ENCODE measurements at regions not wholly inside any gene's neighbourhood (a gene's known extent, or its start where the extent isn't known, plus 50 kb on each side); places are given as distances from the start of the nearest gene placed in this dataset.

GRCh38 chr19:20357921-20358320 is 190.9 kb downstream of the ZNF486 start:
- peaks cover 0 to 1% (median 0%) of the 10 kb centered on the region in 3 donors for H3K27me3 Mint-ChIP-seq (ENCODE audit: low read depth in 3 of 3)
- no peaks in the 10 kb centered on the region for H3K36me3 ChIP-seq (replicated peaks in 1 of 2; ENCODE audit: control insufficient read depth in 1 of 2, insufficient read depth in 2 of 2, low read length in 2 of 2)
- no peak for TF ChIP-seq CTCF (IDR thresholded peaks at IDR 0.05)

GRCh38 chr19:20351244-20351643 is 184.2 kb downstream of the ZNF486 start:
- Mint-ChIP-seq H3K4me3 (no peak overlapping the region), H3K9me3 (peaks cover 7 to 49% (median 25%) of the 10 kb centered on the region in 7 donors), H3K27me3 (ENCODE audit: low read depth in 3 of 3) (no peaks in the 10 kb centered on the region), H3K27ac (no peak overlapping the region), H3K36me3 (no peaks in the 10 kb centered on the region), H3K4me1 (no peaks in the 10 kb centered on the region)
- Histone ChIP-seq H3K9ac (ENCODE audit: insufficient read depth, low read length, poor library complexity, severe bottlenecking) (no peak overlapping the region), H3K9me3 (replicated peaks in 1 of 2; ENCODE audit: control insufficient read depth in 1 of 2, insufficient read depth in 1 of 2, low read length in 2 of 2) (peaks cover 36 to 55% of the 10 kb centered on the region in 2 donors), H2AFZ (ENCODE audit: insufficient read depth, low read depth, low read length, poor library complexity, severe bottlenecking) (no peak overlapping the region), H4K20me1 (ENCODE audit: insufficient read depth, low read length) (no peaks in the 10 kb centered on the region), H3K79me2 (ENCODE audit: insufficient read depth, low read length) (no peaks in the 10 kb centered on the region), H3K4me3 (replicated peaks in 1 of 3; ENCODE audit: low read depth in 2 of 3, low read length in 3 of 3) (no peak overlapping the region), H3K36me3 (replicated peaks in 1 of 2; ENCODE audit: control insufficient read depth in 1 of 2, insufficient read depth in 2 of 2, low read length in 2 of 2) (no peaks in the 10 kb centered on the region), H3K4me2 (replicated peaks; ENCODE audit: extremely low read depth, low read length, poor library complexity, severe bottlenecking) (no peak overlapping the region), H3K27me3 (ENCODE audit: control insufficient read depth in 2 of 2, insufficient read depth in 2 of 2, low read length in 2 of 2) (no peaks in the 10 kb centered on the region), H3K4me1 (ENCODE audit: control insufficient read depth in 1 of 2, insufficient read depth in 2 of 2, low read length in 2 of 2) (no peaks in the 10 kb centered on the region), H3K27ac (ENCODE audit: low read depth in 1 of 2, low read length in 2 of 2) (no peak overlapping the region)
- intact Hi-C loops (cut with micrococcal nuclease) = no loop called here
- TF ChIP-seq CTCF (IDR thresholded peaks at IDR 0.05) = no peak
- DNase-seq = no peak

More at GRCh38 chr19:20357921-20358320, 190.9 kb downstream of the ZNF486 start:
- H3K27me3 ChIP-seq (ENCODE audit: control insufficient read depth in 2 of 2, insufficient read depth in 2 of 2, low read length in 2 of 2) = no peaks in the 10 kb centered on the region
- H3K4me1 Mint-ChIP-seq = no peaks in the 10 kb centered on the region
- no peaks in the 10 kb centered on the region for H4K20me1 ChIP-seq (ENCODE audit: insufficient read depth, low read length)
- H3K9ac ChIP-seq (ENCODE audit: insufficient read depth, low read length, poor library complexity, severe bottlenecking) = no peak overlapping the region
- no peak overlapping the region for H3K4me2 ChIP-seq (replicated peaks; ENCODE audit: extremely low read depth, low read length, poor library complexity, severe bottlenecking)
- H3K4me3 Mint-ChIP-seq = no peak overlapping the region
- H3K27ac Mint-ChIP-seq = no peak overlapping the region
- peaks cover 61 to 78% of the 10 kb centered on the region in 2 donors for H3K9me3 ChIP-seq (replicated peaks in 1 of 2; ENCODE audit: control insufficient read depth in 1 of 2, insufficient read depth in 1 of 2, low read length in 2 of 2)
- intact Hi-C loops (cut with micrococcal nuclease) = no loop called here
- H2AFZ ChIP-seq (ENCODE audit: insufficient read depth, low read depth, low read length, poor library complexity, severe bottlenecking) = no peak overlapping the region
- peaks cover 36 to 76% (median 61%) of the 10 kb centered on the region in 7 donors for H3K9me3 Mint-ChIP-seq
- no peaks in the 10 kb centered on the region for H3K79me2 ChIP-seq (ENCODE audit: insufficient read depth, low read length)
- DNase-seq = no peak
- WGBS (ENCODE audit: insufficient coverage) = 78% methylated on average over 4 of the region's 6 CpGs
- no peak overlapping the region for H3K27ac ChIP-seq (ENCODE audit: low read depth in 1 of 2, low read length in 2 of 2)
- no peak overlapping the region for H3K4me3 ChIP-seq (replicated peaks in 1 of 3; ENCODE audit: low read depth in 2 of 3, low read length in 3 of 3)
- H3K36me3 Mint-ChIP-seq = no peaks in the 10 kb centered on the region
- no peaks in the 10 kb centered on the region for H3K4me1 ChIP-seq (ENCODE audit: control insufficient read depth in 1 of 2, insufficient read depth in 2 of 2, low read length in 2 of 2)

Measured in CD14-positive monocyte (primary cell).